DND-41 (cell line): ENCODE measurements at regions not wholly inside any gene's neighbourhood (a gene's known extent, or its start where the extent isn't known, plus 50 kb on each side); places are given as distances from the start of the nearest gene placed in this dataset.

Experiments used
- EZH2 ChIP-seq: IDR thresholded peaks from 3 replicates; pipeline ENCODE4 v1.6.1; 2012; ENCODE audit warnings: borderline replicate concordance, low read depth, mild to moderate bottlenecking, moderate library complexity, low read length, inconsistent platforms; ENCODE audit not compliant: severe bottlenecking
- TF ChIP-seq, protein P1 (sequence below): IDR thresholded peaks from 2 replicates; pipeline ENCODE4 v1.5.1; 2012; ENCODE audit warnings: borderline replicate concordance, low read length, moderate library complexity, mild to moderate bottlenecking; ENCODE audit not compliant: poor library complexity, severe bottlenecking; ENCODE audit errors: extremely low read depth

DNA sequence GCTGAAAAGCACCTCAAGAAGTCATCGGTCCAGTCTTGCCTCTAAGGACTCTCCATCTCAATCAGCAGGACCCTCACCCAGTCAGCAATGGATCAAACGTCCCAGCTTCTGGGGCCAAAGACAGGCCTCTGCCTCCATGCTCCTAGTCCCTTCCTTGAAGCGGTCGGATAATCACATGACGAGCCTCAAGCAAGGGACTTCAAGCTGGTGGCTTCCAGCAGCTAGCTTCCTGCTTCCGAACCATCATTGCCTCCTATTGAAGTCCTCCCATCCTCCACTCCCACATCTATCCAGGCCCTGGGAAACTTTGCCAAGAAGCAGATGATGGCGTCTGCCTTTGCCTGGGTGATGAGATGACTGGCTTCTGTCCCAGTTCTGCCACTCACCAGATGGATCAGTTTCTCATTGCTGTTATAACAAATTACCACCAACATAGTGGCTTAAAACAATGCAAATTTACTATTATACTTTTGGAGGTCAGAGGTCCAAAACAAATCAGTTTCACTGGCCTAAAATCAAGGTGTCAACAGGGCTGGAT, 135.2 kb upstream of the MAMLD1 start:
- no peak for TF ChIP-seq EZH2
- TF ChIP-seq, protein P1, sequence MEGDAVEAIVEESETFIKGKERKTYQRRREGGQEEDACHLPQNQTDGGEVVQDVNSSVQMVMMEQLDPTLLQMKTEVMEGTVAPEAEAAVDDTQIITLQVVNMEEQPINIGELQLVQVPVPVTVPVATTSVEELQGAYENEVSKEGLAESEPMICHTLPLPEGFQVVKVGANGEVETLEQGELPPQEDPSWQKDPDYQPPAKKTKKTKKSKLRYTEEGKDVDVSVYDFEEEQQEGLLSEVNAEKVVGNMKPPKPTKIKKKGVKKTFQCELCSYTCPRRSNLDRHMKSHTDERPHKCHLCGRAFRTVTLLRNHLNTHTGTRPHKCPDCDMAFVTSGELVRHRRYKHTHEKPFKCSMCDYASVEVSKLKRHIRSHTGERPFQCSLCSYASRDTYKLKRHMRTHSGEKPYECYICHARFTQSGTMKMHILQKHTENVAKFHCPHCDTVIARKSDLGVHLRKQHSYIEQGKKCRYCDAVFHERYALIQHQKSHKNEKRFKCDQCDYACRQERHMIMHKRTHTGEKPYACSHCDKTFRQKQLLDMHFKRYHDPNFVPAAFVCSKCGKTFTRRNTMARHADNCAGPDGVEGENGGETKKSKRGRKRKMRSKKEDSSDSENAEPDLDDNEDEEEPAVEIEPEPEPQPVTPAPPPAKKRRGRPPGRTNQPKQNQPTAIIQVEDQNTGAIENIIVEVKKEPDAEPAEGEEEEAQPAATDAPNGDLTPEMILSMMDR = no peak
